ENCODE measurements at regions not wholly inside any gene's neighbourhood (a gene's known extent, or its start where the extent isn't known, plus 50 kb on each side); places are given as distances from the start of the nearest gene placed in this dataset.

DNA sequence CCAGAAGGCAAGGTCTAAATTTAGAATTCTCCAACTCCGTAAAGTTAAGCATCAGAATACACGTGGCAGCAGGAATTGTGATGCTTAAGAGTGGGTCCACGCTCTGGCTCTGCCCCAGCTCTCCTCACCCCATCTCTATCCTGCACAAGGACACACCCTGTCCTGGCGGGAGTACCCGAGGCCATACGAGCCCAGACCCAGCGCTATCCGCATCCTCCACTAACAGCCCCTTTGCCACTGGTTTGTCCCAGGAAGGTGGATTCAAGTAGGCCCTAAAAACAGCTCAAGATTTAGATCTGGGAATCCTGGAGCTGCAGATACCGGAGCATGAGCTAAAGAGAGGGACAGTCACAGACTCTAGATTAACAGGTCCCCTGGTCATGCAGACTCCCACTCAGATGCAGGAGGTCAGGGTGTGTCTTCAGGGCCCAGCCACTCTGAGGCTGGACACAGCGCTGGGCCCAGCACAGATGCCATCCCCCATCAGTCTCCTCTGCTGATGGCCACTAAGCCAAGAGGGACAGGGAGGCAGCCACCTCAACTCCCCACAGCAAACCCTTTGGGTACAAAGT lies 393.3 kb downstream of the NPHP4 start:
- H3K27ac Mint-ChIP-seq, result no peak overlapping the region
- H3K27me3 Mint-ChIP-seq, result peaks cover 2% of the 10 kb centered on the region
- no peaks in the 10 kb centered on the region for H3K4me1 Mint-ChIP-seq

DNA sequence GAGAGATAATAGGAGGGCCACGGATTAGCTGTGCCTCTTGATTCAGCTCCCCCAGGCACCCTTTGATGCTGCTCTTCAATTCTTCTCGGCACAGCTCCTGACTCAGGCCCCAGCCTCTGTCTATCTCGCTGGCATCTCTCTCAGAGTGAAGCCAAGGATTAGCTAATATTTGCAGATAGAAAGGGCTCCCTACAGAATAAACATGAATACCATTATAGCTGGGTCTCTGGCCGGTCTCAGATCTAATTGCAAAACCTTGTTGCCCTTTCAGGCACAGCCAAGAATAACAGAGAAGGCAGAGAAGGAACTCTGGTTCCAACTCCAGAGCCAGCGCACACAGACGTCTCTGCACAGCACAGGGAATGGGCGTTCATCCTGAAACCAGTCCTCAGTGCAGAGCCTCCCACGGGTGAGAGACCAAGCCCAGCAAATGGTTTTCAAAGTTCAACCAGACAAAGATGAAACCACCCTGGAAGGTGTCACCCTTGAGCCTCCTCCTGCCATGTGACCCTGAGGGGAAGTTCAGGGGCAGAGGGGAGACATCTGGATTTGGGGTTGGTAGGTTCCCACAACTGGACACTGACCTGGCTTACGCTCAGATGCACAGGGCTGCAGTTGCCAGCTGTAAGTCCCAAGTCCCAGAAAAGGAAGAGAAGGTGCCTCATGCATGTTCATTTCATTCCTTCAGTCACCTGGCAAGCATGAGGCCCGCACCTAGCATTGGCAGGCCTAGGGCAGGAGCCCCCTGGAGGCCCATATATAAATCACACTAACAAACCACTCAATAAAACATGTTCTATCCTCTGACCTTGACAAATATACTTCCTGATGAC lies 394.0 kb downstream of the NPHP4 start:
- POLR2A ChIA-PET, result no interaction called here
- Mint-ChIP-seq H3K4me1 (no peaks in the 10 kb centered on the region), H3K4me3 (no peak overlapping the region), H3K27ac (no peak overlapping the region), H3K36me3 (no peaks in the 10 kb centered on the region), H3K9me3 (no peaks in the 10 kb centered on the region), H3K27me3 (no peaks in the 10 kb centered on the region)
- DNase-seq, result no peak
- no peak for ATAC-seq (ENCODE audit: low read depth)

More for the DNA sequence above, 393.3 kb downstream of the NPHP4 start:
- no peak for ATAC-seq (ENCODE audit: low read depth)
- Mint-ChIP-seq H3K36me3 (no peaks in the 10 kb centered on the region), H3K9me3 (no peaks in the 10 kb centered on the region), H3K4me3 (no peak overlapping the region)
- POLR2A ChIA-PET, result no interaction called here
- DNase-seq, result no peak

DNA sequence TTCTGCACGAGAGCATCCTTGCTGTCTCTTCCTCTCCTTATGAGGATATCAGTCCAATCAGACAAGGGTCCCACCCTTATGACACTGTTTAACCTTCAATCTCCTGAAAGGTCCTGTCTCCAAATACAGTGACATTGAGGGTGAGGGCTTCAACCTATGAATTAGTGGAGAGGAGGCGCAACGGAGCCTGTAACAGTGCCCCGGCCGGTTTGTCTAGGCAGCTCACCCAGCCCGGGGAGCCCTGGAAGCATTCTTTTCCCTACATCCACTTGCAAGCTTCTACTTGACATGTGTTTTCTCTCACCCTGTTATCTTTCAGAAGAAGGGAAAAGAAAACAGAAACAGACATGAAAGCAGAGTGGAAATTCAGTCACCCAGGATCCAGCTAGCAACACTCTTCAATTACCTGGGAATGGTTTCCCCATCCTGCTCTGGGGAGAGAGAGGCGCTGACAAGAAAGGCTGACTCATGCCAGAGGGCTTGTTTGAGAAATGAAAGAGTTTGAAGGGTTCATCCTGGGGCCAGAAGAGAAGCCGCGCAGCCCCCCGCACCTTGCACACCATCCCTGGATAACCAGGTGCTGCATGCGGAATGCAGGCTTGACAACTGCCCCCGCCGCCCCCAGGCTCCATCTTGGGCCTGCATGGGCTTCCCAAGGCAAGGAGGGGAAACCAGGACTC lies 394.9 kb downstream of the NPHP4 start:
- H3K4me1 Mint-ChIP-seq, result no peaks in the 10 kb centered on the region
- H3K9me3 Mint-ChIP-seq, result no peaks in the 10 kb centered on the region
- no peak overlapping the region for H3K4me3 Mint-ChIP-seq
- DNase-seq, result no peak
- H3K36me3 Mint-ChIP-seq, result no peaks in the 10 kb centered on the region
- no peaks in the 10 kb centered on the region for H3K27me3 Mint-ChIP-seq
- no peak for ATAC-seq (ENCODE audit: low read depth)
- POLR2A ChIA-PET, result no interaction called here
- H3K27ac Mint-ChIP-seq, result no peak overlapping the region

DNA sequence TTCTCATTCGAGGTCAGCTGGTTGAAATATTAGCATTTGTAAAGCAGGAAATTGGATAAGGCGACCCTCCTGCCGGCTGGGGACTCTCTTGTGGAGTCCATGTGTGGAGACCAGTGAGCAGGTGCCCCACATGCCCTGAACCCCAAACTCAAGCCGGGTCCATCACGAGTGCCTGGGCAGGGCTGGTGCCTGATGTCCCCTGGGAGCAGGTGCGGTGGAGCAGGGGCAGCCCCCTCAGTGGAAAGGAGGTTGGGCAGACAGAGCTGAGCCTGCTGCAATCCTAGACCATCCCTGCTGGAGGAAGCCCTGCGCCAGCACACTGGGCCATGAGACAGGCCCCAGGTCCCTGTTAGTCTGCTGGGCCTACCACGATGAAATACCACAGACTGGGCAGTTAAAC lies 395.6 kb downstream of the NPHP4 start:
- no peak for DNase-seq
- POLR2A ChIA-PET, result no interaction called here
- no peaks in the 10 kb centered on the region for H3K27me3 Mint-ChIP-seq
- H3K27ac Mint-ChIP-seq, result no peak overlapping the region
- peaks cover 2% of the 10 kb centered on the region for H3K9me3 Mint-ChIP-seq
- H3K36me3 Mint-ChIP-seq, result no peaks in the 10 kb centered on the region
- H3K4me1 Mint-ChIP-seq, result no peaks in the 10 kb centered on the region
- ATAC-seq (ENCODE audit: low read depth), result no peak
- H3K4me3 Mint-ChIP-seq, result no peak overlapping the region

DNA sequence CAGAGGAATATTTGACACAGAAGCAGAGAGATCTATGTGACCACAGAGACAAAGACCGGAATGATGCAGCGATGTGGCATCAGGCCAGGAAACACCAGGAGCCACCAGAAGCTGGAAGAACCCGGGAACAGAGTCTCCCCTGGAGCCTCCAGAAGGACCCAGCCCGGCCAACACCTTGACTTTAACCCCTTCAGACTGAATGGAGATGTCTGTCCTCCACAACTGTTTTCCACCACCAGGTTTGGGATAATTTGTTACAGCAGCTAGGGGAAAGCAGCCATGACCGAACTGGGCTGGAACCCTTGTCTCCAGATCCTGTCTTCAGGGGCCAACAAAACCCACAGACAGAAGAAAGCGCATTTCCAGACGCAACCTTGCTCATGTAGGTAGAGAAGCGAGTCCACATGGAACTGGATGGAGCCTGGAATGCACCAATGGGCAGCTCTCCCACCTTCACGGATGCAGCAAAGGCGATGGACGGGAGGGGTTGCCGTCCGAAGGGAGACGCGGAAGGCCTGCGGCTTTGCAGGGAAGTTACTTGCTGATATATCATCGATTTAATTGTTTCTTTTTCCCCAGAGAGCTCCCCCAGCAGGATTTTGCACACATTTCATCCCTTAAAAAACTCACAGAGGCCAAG lies 396.6 kb downstream of the NPHP4 start:
- H3K4me3 Mint-ChIP-seq, result no peak overlapping the region
- H3K9me3 Mint-ChIP-seq, result peaks cover 5% of the 10 kb centered on the region
- H3K27ac Mint-ChIP-seq, result no peak overlapping the region
- no peak for DNase-seq
- H3K36me3 Mint-ChIP-seq, result no peaks in the 10 kb centered on the region
- POLR2A ChIA-PET, result no interaction called here
- H3K4me1 Mint-ChIP-seq, result no peaks in the 10 kb centered on the region
- no peaks in the 10 kb centered on the region for H3K27me3 Mint-ChIP-seq
- no peak for ATAC-seq (ENCODE audit: low read depth)

DNA sequence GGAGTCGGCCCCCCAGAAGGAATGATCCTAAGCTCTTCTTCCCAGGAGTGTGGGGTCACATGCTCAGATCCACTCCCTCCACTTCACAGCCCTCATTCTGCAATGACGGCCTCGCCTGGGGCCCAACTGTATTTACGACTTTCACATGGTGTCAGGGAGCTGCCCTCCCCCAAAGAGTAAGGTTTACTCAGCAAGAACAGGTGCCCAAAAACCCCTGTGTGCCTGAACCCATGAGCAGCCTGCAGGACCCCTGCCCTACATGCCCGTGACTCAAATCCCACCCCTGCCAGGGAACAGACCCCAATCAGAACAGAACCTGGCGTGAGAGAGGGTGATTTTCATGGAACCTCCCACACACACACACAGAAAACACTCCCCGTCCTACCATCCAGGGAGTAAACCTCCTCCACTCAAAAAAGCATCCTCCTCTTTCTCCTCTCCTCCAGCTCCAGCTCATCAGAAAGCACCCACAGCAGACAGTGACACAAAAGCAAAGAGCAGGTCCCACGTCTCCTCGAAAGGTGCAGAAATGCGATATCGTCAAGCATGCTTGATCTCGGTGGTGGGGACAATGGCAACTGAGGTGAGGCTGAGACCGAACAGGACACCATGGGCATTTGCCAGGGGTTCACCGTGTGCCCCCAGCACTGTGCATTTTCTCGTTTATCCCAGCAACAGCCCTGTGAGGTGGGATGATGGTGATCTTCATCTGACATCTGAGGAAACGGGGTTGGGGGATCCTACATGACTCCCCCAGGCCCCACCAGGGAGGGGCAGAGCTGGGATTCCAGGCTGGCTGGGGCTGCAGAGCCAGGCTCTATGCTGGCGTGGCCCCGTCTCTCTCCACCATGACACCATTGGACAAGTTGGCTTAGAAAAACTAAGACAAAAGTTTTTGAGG lies 397.9 kb downstream of the NPHP4 start:
- peaks cover 9% of the 10 kb centered on the region for H3K9me3 Mint-ChIP-seq
- H3K4me3 Mint-ChIP-seq, result no peak overlapping the region
- no peaks in the 10 kb centered on the region for H3K4me1 Mint-ChIP-seq
- H3K27me3 Mint-ChIP-seq, result peaks cover 4% of the 10 kb centered on the region
- H3K27ac Mint-ChIP-seq, result no peak overlapping the region
- H3K36me3 Mint-ChIP-seq, result no peaks in the 10 kb centered on the region
- DNase-seq (no peak), ATAC-seq (ENCODE audit: low read depth) (no peak)
- POLR2A ChIA-PET, result no interaction called here

DNA sequence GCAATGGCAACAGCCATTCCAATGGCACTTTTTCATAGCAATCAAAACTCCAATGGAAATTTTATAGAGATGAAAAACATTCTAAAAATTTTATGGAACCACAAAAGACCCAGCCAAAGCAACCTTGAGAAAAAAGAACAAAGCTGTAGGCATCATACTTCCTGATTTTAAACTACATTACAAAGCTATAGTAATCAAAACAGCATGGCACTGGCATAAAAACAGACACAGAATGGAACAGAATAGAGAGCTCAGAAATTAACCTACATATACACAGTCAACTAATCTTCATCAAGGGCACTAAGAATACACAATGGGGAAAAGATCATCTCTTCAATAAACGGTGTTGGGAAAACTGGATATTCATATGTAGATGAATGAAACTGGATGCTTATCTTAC lies 401.5 kb downstream of the NPHP4 start:
- no peak for DNase-seq
- ATAC-seq (ENCODE audit: low read depth), result no peak
- no peaks in the 10 kb centered on the region for H3K36me3 Mint-ChIP-seq
- H3K4me1 Mint-ChIP-seq, result no peaks in the 10 kb centered on the region
- H3K4me3 Mint-ChIP-seq, result no peak overlapping the region
- H3K27ac Mint-ChIP-seq, result no peak overlapping the region
- POLR2A ChIA-PET, result no interaction called here
- peaks cover 20% of the 10 kb centered on the region for H3K27me3 Mint-ChIP-seq
- peaks cover 9% of the 10 kb centered on the region for H3K9me3 Mint-ChIP-seq

DNA sequence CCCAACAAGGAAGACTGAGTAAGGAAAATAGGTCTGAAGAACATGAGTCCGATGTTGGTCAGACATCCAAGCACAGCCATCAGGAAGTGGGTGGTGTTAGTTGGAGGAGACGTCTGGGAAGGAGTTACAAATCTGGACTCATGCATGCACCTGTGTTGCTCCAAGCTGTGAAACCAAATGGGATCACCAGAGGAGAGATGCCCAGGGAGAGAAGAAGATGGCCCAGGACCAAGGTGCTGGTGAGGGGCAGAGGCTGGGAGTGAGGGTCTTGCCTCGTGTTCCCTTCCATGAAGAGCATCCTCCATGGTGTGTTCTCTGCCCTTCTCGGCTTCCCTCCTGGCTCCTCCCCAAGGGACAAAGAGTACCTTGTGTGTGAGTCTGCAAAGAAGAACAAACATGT lies 405.6 kb downstream of the NPHP4 start:
- ATAC-seq (ENCODE audit: low read depth), result no peak
- Mint-ChIP-seq H3K27ac (no peak overlapping the region), H3K4me1 (no peaks in the 10 kb centered on the region), H3K36me3 (no peaks in the 10 kb centered on the region), H3K4me3 (no peak overlapping the region), H3K9me3 (peaks cover 7% of the 10 kb centered on the region), H3K27me3 (peaks cover 26% of the 10 kb centered on the region)
- DNase-seq, result no peak
- POLR2A ChIA-PET, result no interaction called here

DNA sequence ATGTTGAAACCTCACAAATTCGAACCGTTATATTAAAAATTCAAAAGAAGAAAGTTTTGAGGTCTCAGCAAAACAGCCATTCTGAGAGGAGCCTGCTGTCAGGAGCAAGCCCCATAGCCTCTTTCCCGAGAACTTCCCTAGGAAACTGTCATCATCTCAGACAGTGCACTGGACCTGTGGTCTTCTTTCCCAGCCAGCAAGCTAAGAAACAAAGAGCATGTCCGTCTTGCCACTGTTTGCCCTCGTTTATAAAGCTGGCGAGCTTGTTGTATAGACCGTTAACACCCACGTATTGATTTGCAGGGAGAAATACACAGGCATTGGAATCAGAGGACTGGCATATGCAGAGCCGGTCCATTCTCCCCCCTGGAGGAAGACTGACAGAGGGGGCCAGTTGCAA lies 407.0 kb downstream of the NPHP4 start:
- Mint-ChIP-seq H3K4me3 (no peak overlapping the region), H3K27me3 (peaks cover 28% of the 10 kb centered on the region), H3K36me3 (no peaks in the 10 kb centered on the region), H3K9me3 (peaks cover 3% of the 10 kb centered on the region), H3K4me1 (no peaks in the 10 kb centered on the region), H3K27ac (no peak overlapping the region)
- POLR2A ChIA-PET, result no interaction called here
- ATAC-seq (ENCODE audit: low read depth), result no peak
- no peak for DNase-seq

DNA sequence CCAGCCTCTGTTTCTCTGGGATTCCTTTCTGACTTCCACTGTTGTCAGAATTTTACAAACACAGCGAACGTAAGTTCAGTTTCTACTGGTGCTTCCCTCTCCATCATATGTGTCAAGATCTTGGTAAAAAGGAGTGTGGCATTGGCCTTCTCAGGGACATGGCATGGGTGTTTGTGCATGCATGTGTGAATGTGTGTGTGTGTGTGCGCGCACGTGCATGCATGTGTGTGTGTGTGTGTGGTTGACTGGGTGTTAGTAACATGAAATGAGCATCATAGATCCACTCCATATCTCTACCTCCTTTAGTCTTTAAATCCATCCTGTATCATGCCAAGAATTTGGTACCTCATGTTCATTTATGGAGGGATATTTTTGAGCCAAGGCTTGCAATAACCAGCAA lies 411.3 kb downstream of the NPHP4 start:
- Mint-ChIP-seq H3K4me1 (no peaks in the 10 kb centered on the region), H3K9me3 (no peaks in the 10 kb centered on the region), H3K36me3 (no peaks in the 10 kb centered on the region), H3K27ac (no peak overlapping the region), H3K4me3 (no peak overlapping the region), H3K27me3 (peaks cover 12% of the 10 kb centered on the region)
- DNase-seq (no peak), ATAC-seq (ENCODE audit: low read depth) (no peak)
- POLR2A ChIA-PET, result no interaction called here

DNA sequence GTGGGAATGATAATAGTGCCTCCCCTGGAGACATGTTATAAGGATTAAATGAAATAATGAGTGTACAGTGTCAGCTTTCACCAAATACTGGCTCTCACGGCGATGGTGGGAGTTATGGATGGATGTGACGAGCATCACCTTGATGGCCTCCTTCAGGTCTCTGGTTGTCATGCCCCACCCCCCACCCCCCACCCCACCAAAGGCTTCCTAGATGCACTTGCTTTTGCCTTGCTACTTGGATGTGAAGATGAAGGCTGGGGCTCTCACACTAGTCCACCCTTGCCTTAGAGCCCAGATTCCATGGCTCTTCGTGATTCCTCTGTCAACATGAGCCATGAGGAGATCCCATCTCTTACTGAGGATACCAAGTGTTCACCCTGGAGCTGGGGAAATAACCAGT lies 412.3 kb downstream of the NPHP4 start:
- Mint-ChIP-seq H3K36me3 (no peaks in the 10 kb centered on the region), H3K27me3 (peaks cover 11% of the 10 kb centered on the region), H3K9me3 (no peaks in the 10 kb centered on the region), H3K27ac (no peak overlapping the region), H3K4me3 (no peak overlapping the region), H3K4me1 (peaks cover 3% of the 10 kb centered on the region)
- POLR2A ChIA-PET, result no interaction called here
- no peak for DNase-seq
- no peak for ATAC-seq (ENCODE audit: low read depth)

DNA sequence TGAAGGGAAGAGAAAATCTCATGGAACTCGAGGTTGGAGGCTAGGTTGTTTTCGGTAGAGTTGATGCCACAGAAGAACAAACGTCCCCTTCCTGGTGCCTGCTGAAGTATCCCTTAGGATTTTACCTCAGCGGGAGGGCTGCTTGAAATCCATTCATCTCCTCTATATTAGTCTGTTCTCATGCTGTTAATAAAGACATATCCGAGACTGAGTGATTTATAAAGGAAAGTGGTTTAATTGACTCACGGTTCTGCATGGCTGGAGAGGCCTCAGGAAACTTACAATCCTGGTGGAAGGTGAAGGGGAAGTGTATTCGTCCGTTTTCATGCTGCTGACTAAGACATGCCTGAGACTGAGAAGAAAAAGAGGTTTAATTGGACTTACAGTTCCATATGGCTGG lies 413.5 kb downstream of the NPHP4 start:
- ATAC-seq (ENCODE audit: low read depth), result no peak
- no peaks in the 10 kb centered on the region for H3K9me3 Mint-ChIP-seq
- H3K4me3 Mint-ChIP-seq, result no peak overlapping the region
- H3K4me1 Mint-ChIP-seq, result peaks cover 7% of the 10 kb centered on the region
- DNase-seq, result no peak
- H3K27me3 Mint-ChIP-seq, result peaks cover 7% of the 10 kb centered on the region
- H3K27ac Mint-ChIP-seq, result no peak overlapping the region
- H3K36me3 Mint-ChIP-seq, result no peaks in the 10 kb centered on the region
- POLR2A ChIA-PET, result no interaction called here
